Liver (tissue), 3 donors: ENCODE measurements at regions not wholly inside any gene's neighbourhood (a gene's known extent, or its start where the extent isn't known, plus 50 kb on each side); places are given as distances from the start of the nearest gene placed in this dataset.

ENCODE experiments used
- EGR1 ChIP-seq, 2 donors: IDR thresholded peaks; 2 replicates each; pipeline ENCODE4 v1.6.1; 2016 to 2018; ENCODE audit warnings: antibody characterized with exemption in 2 of 2, low read depth in 2 of 2
- GABPA ChIP-seq, 2 donors: IDR thresholded peaks in 1 of 2; conservative IDR thresholded peaks in 1 of 2; 2 replicates each; pipeline ENCODE4 v1.6.1; 2016; ENCODE audit warnings: antibody characterized with exemption in 2 of 2, mild to moderate bottlenecking in 1 of 2, moderate library complexity in 1 of 2
- JUND ChIP-seq, 2 donors: IDR thresholded peaks; 2 replicates each; pipeline ENCODE4 v1.6.1; 2016; ENCODE audit warnings: antibody characterized with exemption in 2 of 2
- RXRA ChIP-seq, 2 donors: IDR thresholded peaks; 2 replicates each; pipeline ENCODE4 v1.6.1; 2017 to 2018; ENCODE audit warnings: antibody characterized with exemption in 2 of 2, mild to moderate bottlenecking in 1 of 2
- TAF1 ChIP-seq: conservative IDR thresholded peaks from 2 replicates; pipeline ENCODE4 v1.6.1; 2016; ENCODE audit warnings: antibody characterized with exemption, mild to moderate bottlenecking
- YY1 ChIP-seq: IDR thresholded peaks from 2 replicates; pipeline ENCODE4 v1.6.1; 2016; ENCODE audit warnings: antibody characterized with exemption, mild to moderate bottlenecking
- TF ChIP-seq, protein P1 (sequence below): fragments of 150-350 bp; IDR thresholded peaks from 2 replicates; pipeline ENCODE4 v1.5.1; 2017; ENCODE audit warnings: improper control_type of control experiment, low read depth, low read length; ENCODE audit not compliant: missing input control
- TF ChIP-seq, protein P2 (sequence below): IDR thresholded peaks from 2 replicates; pipeline ENCODE4 v1.6.1; 2016; ENCODE audit warnings: antibody characterized with exemption
- TF ChIP-seq, protein P3 (sequence below): IDR thresholded peaks from 2 replicates; pipeline ENCODE4 v1.6.1; 2016; ENCODE audit warnings: antibody characterized with exemption, mild to moderate bottlenecking
- TF ChIP-seq, protein P4 (sequence below): IDR thresholded peaks from 2 replicates; pipeline ENCODE4 v1.6.1; 2016; ENCODE audit warnings: antibody characterized with exemption
- donor health status: healthy.
- donor health status: healthy.

DNA sequence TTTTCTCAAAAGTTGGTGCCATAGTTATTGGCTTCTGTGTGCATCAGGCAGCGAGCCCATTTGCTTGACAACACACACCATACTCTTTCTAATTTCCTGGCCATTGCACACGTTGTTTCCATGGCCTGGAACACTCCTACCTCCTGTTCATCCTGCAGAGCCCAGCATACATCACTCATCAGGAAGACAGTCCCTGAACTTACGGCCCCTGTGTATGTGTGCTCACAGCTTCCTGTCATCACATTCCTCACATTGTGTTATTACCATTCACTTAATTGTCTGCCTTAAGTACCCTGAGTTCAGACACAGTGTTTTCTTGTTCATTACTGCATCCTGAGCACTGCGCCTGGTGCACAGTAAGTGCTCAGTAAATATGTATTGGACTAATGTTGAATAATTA is 355.9 kb downstream of the PRELID2 start:
- TF ChIP-seq YY1 (no peak), GABPA (IDR thresholded peaks at IDR 0.05 in 1 of 2, conservative IDR thresholded peaks at IDR 0.05 in 1 of 2) (no peak), JUND (IDR thresholded peaks at IDR 0.05) (no peak), TAF1 (no peak), RXRA (IDR thresholded peaks at IDR 0.05) (no peak), EGR1 (IDR thresholded peaks at IDR 0.05; ENCODE audit: low read depth in 2 of 2) (no peak)
- TF ChIP-seq, protein P1, sequence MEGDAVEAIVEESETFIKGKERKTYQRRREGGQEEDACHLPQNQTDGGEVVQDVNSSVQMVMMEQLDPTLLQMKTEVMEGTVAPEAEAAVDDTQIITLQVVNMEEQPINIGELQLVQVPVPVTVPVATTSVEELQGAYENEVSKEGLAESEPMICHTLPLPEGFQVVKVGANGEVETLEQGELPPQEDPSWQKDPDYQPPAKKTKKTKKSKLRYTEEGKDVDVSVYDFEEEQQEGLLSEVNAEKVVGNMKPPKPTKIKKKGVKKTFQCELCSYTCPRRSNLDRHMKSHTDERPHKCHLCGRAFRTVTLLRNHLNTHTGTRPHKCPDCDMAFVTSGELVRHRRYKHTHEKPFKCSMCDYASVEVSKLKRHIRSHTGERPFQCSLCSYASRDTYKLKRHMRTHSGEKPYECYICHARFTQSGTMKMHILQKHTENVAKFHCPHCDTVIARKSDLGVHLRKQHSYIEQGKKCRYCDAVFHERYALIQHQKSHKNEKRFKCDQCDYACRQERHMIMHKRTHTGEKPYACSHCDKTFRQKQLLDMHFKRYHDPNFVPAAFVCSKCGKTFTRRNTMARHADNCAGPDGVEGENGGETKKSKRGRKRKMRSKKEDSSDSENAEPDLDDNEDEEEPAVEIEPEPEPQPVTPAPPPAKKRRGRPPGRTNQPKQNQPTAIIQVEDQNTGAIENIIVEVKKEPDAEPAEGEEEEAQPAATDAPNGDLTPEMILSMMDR, result no peak
- TF ChIP-seq, protein P2, sequence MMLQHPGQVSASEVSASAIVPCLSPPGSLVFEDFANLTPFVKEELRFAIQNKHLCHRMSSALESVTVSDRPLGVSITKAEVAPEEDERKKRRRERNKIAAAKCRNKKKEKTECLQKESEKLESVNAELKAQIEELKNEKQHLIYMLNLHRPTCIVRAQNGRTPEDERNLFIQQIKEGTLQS, result no peak
- TF ChIP-seq, protein P3, sequence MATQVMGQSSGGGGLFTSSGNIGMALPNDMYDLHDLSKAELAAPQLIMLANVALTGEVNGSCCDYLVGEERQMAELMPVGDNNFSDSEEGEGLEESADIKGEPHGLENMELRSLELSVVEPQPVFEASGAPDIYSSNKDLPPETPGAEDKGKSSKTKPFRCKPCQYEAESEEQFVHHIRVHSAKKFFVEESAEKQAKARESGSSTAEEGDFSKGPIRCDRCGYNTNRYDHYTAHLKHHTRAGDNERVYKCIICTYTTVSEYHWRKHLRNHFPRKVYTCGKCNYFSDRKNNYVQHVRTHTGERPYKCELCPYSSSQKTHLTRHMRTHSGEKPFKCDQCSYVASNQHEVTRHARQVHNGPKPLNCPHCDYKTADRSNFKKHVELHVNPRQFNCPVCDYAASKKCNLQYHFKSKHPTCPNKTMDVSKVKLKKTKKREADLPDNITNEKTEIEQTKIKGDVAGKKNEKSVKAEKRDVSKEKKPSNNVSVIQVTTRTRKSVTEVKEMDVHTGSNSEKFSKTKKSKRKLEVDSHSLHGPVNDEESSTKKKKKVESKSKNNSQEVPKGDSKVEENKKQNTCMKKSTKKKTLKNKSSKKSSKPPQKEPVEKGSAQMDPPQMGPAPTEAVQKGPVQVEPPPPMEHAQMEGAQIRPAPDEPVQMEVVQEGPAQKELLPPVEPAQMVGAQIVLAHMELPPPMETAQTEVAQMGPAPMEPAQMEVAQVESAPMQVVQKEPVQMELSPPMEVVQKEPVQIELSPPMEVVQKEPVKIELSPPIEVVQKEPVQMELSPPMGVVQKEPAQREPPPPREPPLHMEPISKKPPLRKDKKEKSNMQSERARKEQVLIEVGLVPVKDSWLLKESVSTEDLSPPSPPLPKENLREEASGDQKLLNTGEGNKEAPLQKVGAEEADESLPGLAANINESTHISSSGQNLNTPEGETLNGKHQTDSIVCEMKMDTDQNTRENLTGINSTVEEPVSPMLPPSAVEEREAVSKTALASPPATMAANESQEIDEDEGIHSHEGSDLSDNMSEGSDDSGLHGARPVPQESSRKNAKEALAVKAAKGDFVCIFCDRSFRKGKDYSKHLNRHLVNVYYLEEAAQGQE, result no peak
- TF ChIP-seq, protein P4, sequence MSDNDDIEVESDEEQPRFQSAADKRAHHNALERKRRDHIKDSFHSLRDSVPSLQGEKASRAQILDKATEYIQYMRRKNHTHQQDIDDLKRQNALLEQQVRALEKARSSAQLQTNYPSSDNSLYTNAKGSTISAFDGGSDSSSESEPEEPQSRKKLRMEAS, result no peak
